ENCODE measurements at regions not wholly inside any gene's neighbourhood (a gene's known extent, or its start where the extent isn't known, plus 50 kb on each side); places are given as distances from the start of the nearest gene placed in this dataset.

GRCh38 chr7:67875558-67875957 lies 878.9 kb downstream of the TYW1 start:
- H3K4me3 ChIP-seq (ENCODE audit: low read depth, low read length): no peak overlapping the region
- TF ChIP-seq, protein P1, sequence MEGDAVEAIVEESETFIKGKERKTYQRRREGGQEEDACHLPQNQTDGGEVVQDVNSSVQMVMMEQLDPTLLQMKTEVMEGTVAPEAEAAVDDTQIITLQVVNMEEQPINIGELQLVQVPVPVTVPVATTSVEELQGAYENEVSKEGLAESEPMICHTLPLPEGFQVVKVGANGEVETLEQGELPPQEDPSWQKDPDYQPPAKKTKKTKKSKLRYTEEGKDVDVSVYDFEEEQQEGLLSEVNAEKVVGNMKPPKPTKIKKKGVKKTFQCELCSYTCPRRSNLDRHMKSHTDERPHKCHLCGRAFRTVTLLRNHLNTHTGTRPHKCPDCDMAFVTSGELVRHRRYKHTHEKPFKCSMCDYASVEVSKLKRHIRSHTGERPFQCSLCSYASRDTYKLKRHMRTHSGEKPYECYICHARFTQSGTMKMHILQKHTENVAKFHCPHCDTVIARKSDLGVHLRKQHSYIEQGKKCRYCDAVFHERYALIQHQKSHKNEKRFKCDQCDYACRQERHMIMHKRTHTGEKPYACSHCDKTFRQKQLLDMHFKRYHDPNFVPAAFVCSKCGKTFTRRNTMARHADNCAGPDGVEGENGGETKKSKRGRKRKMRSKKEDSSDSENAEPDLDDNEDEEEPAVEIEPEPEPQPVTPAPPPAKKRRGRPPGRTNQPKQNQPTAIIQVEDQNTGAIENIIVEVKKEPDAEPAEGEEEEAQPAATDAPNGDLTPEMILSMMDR (IDR thresholded peaks at IDR 0.05; ENCODE audit: low read depth, low read length): no peak

DNA sequence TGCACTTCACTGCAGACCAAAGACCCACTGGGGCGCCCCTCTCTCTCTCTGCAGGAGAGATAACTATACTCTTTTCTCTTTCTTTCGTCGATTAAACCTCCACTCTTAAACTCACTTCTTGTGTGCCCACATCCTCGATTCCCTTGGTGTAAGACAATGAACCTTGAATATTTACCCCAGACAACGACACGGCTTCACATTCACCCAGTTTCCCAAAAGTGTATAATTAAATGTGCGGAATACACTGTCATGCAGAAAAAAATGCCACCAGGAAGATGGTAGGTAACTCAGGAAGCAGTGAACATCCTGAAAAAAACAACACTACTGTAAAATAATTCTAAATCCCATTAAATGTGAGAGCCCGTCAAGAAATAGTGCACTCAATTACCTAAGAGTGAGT lies 882.2 kb downstream of the TYW1 start:
- H3K4me3 ChIP-seq (ENCODE audit: low read depth, low read length): no peak overlapping the region
- TF ChIP-seq, protein P1 (IDR thresholded peaks at IDR 0.05; ENCODE audit: low read depth, low read length): no peak

- TF ChIP-seq, protein P1 (IDR thresholded peaks at IDR 0.05; ENCODE audit: low read depth, low read length): no peak
- H3K4me3 ChIP-seq (ENCODE audit: low read depth, low read length): no peak overlapping the region
Observed at GRCh38 chr7:67882843-67883242, 886.2 kb downstream of the TYW1 start.

GRCh38 chr7:67890316-67890715 lies 893.7 kb downstream of the TYW1 start:
- no peak overlapping the region for H3K4me3 ChIP-seq (ENCODE audit: low read depth, low read length)
- TF ChIP-seq, protein P1 (IDR thresholded peaks at IDR 0.05; ENCODE audit: low read depth, low read length): no peak

DNA sequence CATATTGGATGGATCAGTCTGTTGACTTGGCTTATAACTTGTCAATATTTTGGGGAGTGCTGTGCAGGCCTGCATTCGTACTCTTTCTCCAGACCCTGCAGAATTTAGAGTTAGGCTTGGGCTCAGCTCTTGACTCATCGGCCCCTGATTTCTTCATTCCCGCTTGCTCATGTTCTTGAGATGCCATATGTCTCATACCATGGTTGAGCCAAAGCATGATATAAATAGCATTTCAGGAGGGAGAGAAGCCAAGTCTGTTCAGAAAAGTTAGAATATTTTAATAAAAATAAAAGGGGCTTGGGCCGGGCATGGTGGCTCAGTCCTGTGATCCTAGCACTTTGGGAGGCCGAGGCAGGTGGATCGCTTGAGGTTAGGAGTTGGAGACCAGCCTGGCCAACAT lies 898.1 kb downstream of the TYW1 start:
- H3K4me3 ChIP-seq (ENCODE audit: low read depth, low read length): no peak overlapping the region
- TF ChIP-seq, protein P1 (IDR thresholded peaks at IDR 0.05; ENCODE audit: low read depth, low read length): no peak

GRCh38 chr7:67896721-67897120 lies 900.1 kb downstream of the TYW1 start:
- H3K4me3 ChIP-seq (ENCODE audit: low read depth, low read length): no peak overlapping the region

DNA sequence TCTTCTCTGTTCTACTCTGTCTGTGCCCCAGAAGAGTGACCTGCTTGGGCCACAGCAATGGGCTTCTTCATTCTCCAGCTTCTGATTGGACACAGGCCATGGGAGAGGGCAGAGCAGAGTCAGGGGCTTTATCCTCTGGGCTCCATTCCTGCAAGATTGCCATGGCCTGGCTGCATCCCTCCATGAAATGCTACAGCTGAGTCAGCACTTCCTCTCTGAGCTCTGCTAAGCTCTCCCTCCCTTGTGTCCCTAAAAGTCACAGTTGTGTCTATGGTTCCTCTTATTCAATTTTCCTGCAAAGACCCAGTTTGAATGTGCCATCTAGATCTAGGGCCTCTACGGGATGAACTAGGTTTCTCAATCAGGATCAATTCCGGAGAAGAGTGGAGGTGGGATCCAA lies 903.8 kb downstream of the TYW1 start:
- TF ChIP-seq, protein P1 (IDR thresholded peaks at IDR 0.05; ENCODE audit: low read depth, low read length): no peak
- H3K4me3 ChIP-seq (ENCODE audit: low read depth, low read length): no peak overlapping the region

More at GRCh38 chr7:67896721-67897120, 900.1 kb downstream of the TYW1 start:
- TF ChIP-seq, protein P1 (IDR thresholded peaks at IDR 0.05; ENCODE audit: low read depth, low read length): no peak
